Activated naive CD4-positive, alpha-beta T cell treated with anti-CD3 and anti-CD28 coated beads, Interleukin-2, amount 10 ng/mL, durations not matched to agents 7 days and 5 days (primary cell): ENCODE measurements at regions not wholly inside any gene's neighbourhood (a gene's known extent, or its start where the extent isn't known, plus 50 kb on each side); places are given as distances from the start of the nearest gene placed in this dataset.

Experiments used
- CTCF ChIA-PET: fragments of 350-600 bp; sonication (Branson Sonifier 250); formaldehyde crosslinking; loops from one replicate; lab custom pipeline; 2021; ENCODE audit warnings: antibody characterized with exemption; lab: Charles Lee
- DNase-seq: peaks from one replicate; pipeline ENCODE4 v3.0.0-alpha.2; 2020
- H3K27ac Mint-ChIP-seq: one replicate; pipeline ENCODE4 v1.8.0; 2021; ENCODE audit warnings: mild to moderate bottlenecking, moderate library complexity, mixed read lengths
- H3K27me3 Mint-ChIP-seq: one replicate; pipeline ENCODE4 v1.8.0; 2021; ENCODE audit warnings: mild to moderate bottlenecking, mixed read lengths
- H3K36me3 Mint-ChIP-seq: one replicate; pipeline ENCODE4 v1.8.0; 2021; ENCODE audit warnings: mixed read lengths
- H3K4me1 Mint-ChIP-seq: one replicate; pipeline ENCODE4 v1.8.0; 2021; ENCODE audit warnings: mixed read lengths
- H3K4me3 Mint-ChIP-seq: one replicate; pipeline ENCODE4 v1.8.0; 2021; ENCODE audit warnings: mild to moderate bottlenecking, moderate library complexity, mixed read lengths
- H3K9me3 Mint-ChIP-seq: one replicate; pipeline ENCODE4 v1.8.0; 2021; ENCODE audit warnings: mixed read lengths

- Mint-ChIP-seq H3K27me3 (peaks cover 3% of the 10 kb centered on the region), H3K4me3 (no peak overlapping the region), H3K9me3 (no peaks in the 10 kb centered on the region), H3K27ac (no peak overlapping the region), H3K4me1 (no peaks in the 10 kb centered on the region), H3K36me3 (no peaks in the 10 kb centered on the region)
- DNase-seq: no peak
- CTCF ChIA-PET: no interaction called here
Observed at GRCh38 chr7:7118822-7119221, 63.5 kb upstream of the C1GALT1 start.

GRCh38 chr7:7119729-7120128 lies 62.6 kb upstream of the C1GALT1 start:
- no peaks in the 10 kb centered on the region for H3K4me1 Mint-ChIP-seq
- H3K27me3 Mint-ChIP-seq: peaks cover 3% of the 10 kb centered on the region
- H3K36me3 Mint-ChIP-seq: no peaks in the 10 kb centered on the region
- no peaks in the 10 kb centered on the region for H3K9me3 Mint-ChIP-seq
- no peak overlapping the region for H3K27ac Mint-ChIP-seq
- no peak overlapping the region for H3K4me3 Mint-ChIP-seq
- DNase-seq: no peak
- CTCF ChIA-PET: no interaction called here

GRCh38 chr7:7122033-7122478 lies 60.3 kb upstream of the C1GALT1 start:
- H3K9me3 Mint-ChIP-seq: no peaks in the 10 kb centered on the region
- CTCF ChIA-PET: no interaction called here
- no peaks in the 10 kb centered on the region for H3K27me3 Mint-ChIP-seq
- H3K4me1 Mint-ChIP-seq: no peaks in the 10 kb centered on the region
- H3K36me3 Mint-ChIP-seq: no peaks in the 10 kb centered on the region
- no peak overlapping the region for H3K27ac Mint-ChIP-seq
- DNase-seq: no peak
- H3K4me3 Mint-ChIP-seq: no peak overlapping the region

GRCh38 chr7:7122701-7123281 lies 59.6 kb upstream of the C1GALT1 start:
- Mint-ChIP-seq H3K4me3 (no peak overlapping the region), H3K4me1 (no peaks in the 10 kb centered on the region), H3K36me3 (no peaks in the 10 kb centered on the region), H3K27me3 (no peaks in the 10 kb centered on the region), H3K9me3 (no peaks in the 10 kb centered on the region), H3K27ac (no peak overlapping the region)
- CTCF ChIA-PET: no interaction called here
- no peak for DNase-seq

GRCh38 chr7:7125963-7126362 lies 56.4 kb upstream of the C1GALT1 start:
- Mint-ChIP-seq H3K27ac (no peak overlapping the region), H3K36me3 (no peaks in the 10 kb centered on the region), H3K4me1 (no peaks in the 10 kb centered on the region), H3K9me3 (no peaks in the 10 kb centered on the region), H3K27me3 (peaks cover 2% of the 10 kb centered on the region), H3K4me3 (no peak overlapping the region)
- no peak for DNase-seq
- CTCF ChIA-PET: no interaction called here

GRCh38 chr7:7127773-7128172 lies 54.6 kb upstream of the C1GALT1 start:
- no peak overlapping the region for H3K4me3 Mint-ChIP-seq
- H3K36me3 Mint-ChIP-seq: no peaks in the 10 kb centered on the region
- DNase-seq: no peak
- CTCF ChIA-PET: no interaction called here
- H3K27me3 Mint-ChIP-seq: peaks cover 7% of the 10 kb centered on the region
- no peaks in the 10 kb centered on the region for H3K9me3 Mint-ChIP-seq
- peaks cover 2% of the 10 kb centered on the region for H3K4me1 Mint-ChIP-seq
- H3K27ac Mint-ChIP-seq: no peak overlapping the region

GRCh38 chr7:7129381-7129780 lies 53.0 kb upstream of the C1GALT1 start:
- Mint-ChIP-seq H3K27me3 (peaks cover 7% of the 10 kb centered on the region), H3K36me3 (no peaks in the 10 kb centered on the region), H3K4me1 (peaks cover 2% of the 10 kb centered on the region), H3K4me3 (no peak overlapping the region), H3K27ac (no peak overlapping the region), H3K9me3 (no peaks in the 10 kb centered on the region)
- no peak for DNase-seq
- CTCF ChIA-PET: no interaction called here

- DNase-seq: no peak
- peaks cover 5% of the 10 kb centered on the region for H3K4me1 Mint-ChIP-seq
- H3K27me3 Mint-ChIP-seq: peaks cover 11% of the 10 kb centered on the region
- H3K27ac Mint-ChIP-seq: no peak overlapping the region
- H3K36me3 Mint-ChIP-seq: no peaks in the 10 kb centered on the region
- peaks cover 2% of the 10 kb centered on the region for H3K9me3 Mint-ChIP-seq
- CTCF ChIA-PET: no interaction called here
- no peak overlapping the region for H3K4me3 Mint-ChIP-seq
Observed at GRCh38 chr7:7131273-7131672, 51.1 kb upstream of the C1GALT1 start.
